ENCODE measurements at regions not wholly inside any gene's neighbourhood (a gene's known extent, or its start where the extent isn't known, plus 50 kb on each side); places are given as distances from the start of the nearest gene placed in this dataset.

GRCh38 chr6:85081102-85081501, 316.7 kb upstream of the TBX18 start:
- no peak for TF ChIP-seq FOXK1 (CRISPR knock-in tag; IDR thresholded peaks at IDR 0.05)
- TF ChIP-seq CTCF (IDR thresholded peaks at IDR 0.05): no peak
- no peak for TF ChIP-seq GABPB1 (CRISPR knock-in tag; IDR thresholded peaks at IDR 0.05)
- no peak for TF ChIP-seq ESRRA (CRISPR knock-in tag; IDR thresholded peaks at IDR 0.05; ENCODE audit: borderline replicate concordance)
- no peak for TF ChIP-seq SMAD3 (CRISPR knock-in tag; IDR thresholded peaks at IDR 0.05; ENCODE audit: borderline replicate concordance)
- TF ChIP-seq JUN (CRISPR knock-in tag; IDR thresholded peaks at IDR 0.05): no peak
- no peak for TF ChIP-seq MAX (CRISPR knock-in tag; IDR thresholded peaks at IDR 0.05)
- no peak for TF ChIP-seq SP1 (CRISPR knock-in tag; conservative IDR thresholded peaks at IDR 0.05)
- no peak for TF ChIP-seq ZNF423 (CRISPR knock-in tag; IDR thresholded peaks at IDR 0.05)

Measured in WTC11 (cell line).